BLaER1 (cell line): ENCODE measurements at regions not wholly inside any gene's neighbourhood (a gene's known extent, or its start where the extent isn't known, plus 50 kb on each side); places are given as distances from the start of the nearest gene placed in this dataset.

Experiments
- H3K27ac ChIP-seq: shearing (Covaris generic); formaldehyde crosslinking; 2 replicates; pipeline ENCODE4 v1.8.1; 2022
- H3K27me3 ChIP-seq: shearing (Covaris generic); formaldehyde crosslinking; 2 replicates; pipeline ENCODE4 v1.8.1; 2022
- H3K36me3 ChIP-seq: shearing (Covaris generic); formaldehyde crosslinking; 2 replicates; pipeline ENCODE4 v1.8.1; 2022
- H3K4me1 ChIP-seq: shearing (Covaris generic); formaldehyde crosslinking; 2 replicates; pipeline ENCODE4 v1.8.1; 2022
- H3K4me2 ChIP-seq: shearing (Covaris generic); formaldehyde crosslinking; 2 replicates; pipeline ENCODE4 v1.8.1; 2022
- H3K4me3 ChIP-seq: shearing (Covaris generic); formaldehyde crosslinking; 2 replicates; pipeline ENCODE4 v1.8.1; 2022
- H3K9ac ChIP-seq: shearing (Covaris generic); formaldehyde crosslinking; 2 replicates; pipeline ENCODE4 v1.8.1; 2022
- H3K9me3 ChIP-seq: shearing (Covaris generic); formaldehyde crosslinking; 2 replicates; pipeline ENCODE4 v1.8.1; 2022
- H4K20me1 ChIP-seq: shearing (Covaris generic); formaldehyde crosslinking; 2 replicates; pipeline ENCODE4 v1.8.1; 2022
- Cebpa-rat ChIP-seq: shearing (Covaris generic); IDR thresholded peaks from 2 replicates; pipeline ENCODE4 v1.8.1; 2022

GRCh38 chr17:34167354-34167753 lies 87.7 kb upstream of the CCL2 start:
- no peaks in the 10 kb centered on the region for H3K27me3 ChIP-seq
- H3K4me1 ChIP-seq = no peaks in the 10 kb centered on the region
- peaks cover 4% of the 10 kb centered on the region for H3K9me3 ChIP-seq
- H4K20me1 ChIP-seq = no peaks in the 10 kb centered on the region
- H3K27ac ChIP-seq = no peak overlapping the region
- H3K9ac ChIP-seq = no peak overlapping the region
- H3K36me3 ChIP-seq = no peaks in the 10 kb centered on the region
- H3K4me3 ChIP-seq = no peak overlapping the region
- H3K4me2 ChIP-seq = no peak overlapping the region
- no peak for TF ChIP-seq Cebpa-rat

DNA sequence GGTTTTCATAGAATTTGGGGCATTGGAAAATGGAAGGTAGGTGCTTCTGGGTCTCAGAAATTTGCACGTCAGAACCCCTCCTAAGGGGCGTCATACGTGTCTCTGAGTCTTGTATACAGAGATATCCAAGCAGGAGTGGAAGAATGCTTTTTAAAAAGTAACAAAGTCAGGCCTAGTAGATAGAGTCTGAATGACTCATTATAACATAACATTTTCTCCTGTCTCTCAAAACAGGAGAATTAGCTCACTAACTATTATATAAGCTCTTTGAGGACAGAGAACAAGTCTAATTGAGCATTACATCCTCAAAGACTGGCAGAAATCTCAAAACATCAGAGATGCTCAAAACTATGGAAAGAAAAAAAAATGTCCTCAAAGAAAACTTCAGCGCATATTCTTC lies 86.1 kb upstream of the CCL2 start:
- no peaks in the 10 kb centered on the region for H3K36me3 ChIP-seq
- H3K4me1 ChIP-seq = no peaks in the 10 kb centered on the region
- no peak overlapping the region for H3K9ac ChIP-seq
- no peak overlapping the region for H3K27ac ChIP-seq
- no peaks in the 10 kb centered on the region for H3K27me3 ChIP-seq
- H4K20me1 ChIP-seq = no peaks in the 10 kb centered on the region
- no peak for TF ChIP-seq Cebpa-rat
- H3K4me3 ChIP-seq = no peak overlapping the region
- H3K9me3 ChIP-seq = peaks cover 9% of the 10 kb centered on the region
- no peak overlapping the region for H3K4me2 ChIP-seq

DNA sequence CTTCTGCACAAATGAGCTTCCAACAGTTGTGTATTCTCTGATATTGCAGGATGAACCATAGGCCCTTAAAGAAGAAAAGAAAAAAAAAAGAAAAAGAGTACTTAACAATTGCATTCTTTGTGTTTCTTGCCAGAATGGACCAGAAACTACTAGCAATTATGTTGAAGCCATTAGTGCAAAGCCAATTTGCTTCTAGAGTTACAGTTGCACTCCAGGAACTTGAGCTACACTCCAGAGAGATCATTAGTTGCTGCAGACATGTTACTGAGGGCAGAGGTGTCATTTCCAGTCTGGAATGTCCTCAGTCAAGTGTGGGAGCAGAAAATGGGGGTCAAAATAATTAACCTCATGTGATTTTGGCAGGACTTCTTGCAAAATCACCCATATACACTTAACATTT lies 85.6 kb upstream of the CCL2 start:
- H3K4me3 ChIP-seq = no peak overlapping the region
- TF ChIP-seq Cebpa-rat = no peak
- H3K27ac ChIP-seq = no peak overlapping the region
- no peak overlapping the region for H3K4me2 ChIP-seq
- H3K9ac ChIP-seq = no peak overlapping the region
- no peaks in the 10 kb centered on the region for H3K36me3 ChIP-seq
- no peaks in the 10 kb centered on the region for H3K27me3 ChIP-seq
- no peaks in the 10 kb centered on the region for H3K4me1 ChIP-seq
- no peaks in the 10 kb centered on the region for H4K20me1 ChIP-seq
- peaks cover 9% of the 10 kb centered on the region for H3K9me3 ChIP-seq

GRCh38 chr17:34171245-34171818 lies 83.8 kb upstream of the CCL2 start:
- H3K4me2 ChIP-seq = no peak overlapping the region
- no peak for TF ChIP-seq Cebpa-rat

DNA sequence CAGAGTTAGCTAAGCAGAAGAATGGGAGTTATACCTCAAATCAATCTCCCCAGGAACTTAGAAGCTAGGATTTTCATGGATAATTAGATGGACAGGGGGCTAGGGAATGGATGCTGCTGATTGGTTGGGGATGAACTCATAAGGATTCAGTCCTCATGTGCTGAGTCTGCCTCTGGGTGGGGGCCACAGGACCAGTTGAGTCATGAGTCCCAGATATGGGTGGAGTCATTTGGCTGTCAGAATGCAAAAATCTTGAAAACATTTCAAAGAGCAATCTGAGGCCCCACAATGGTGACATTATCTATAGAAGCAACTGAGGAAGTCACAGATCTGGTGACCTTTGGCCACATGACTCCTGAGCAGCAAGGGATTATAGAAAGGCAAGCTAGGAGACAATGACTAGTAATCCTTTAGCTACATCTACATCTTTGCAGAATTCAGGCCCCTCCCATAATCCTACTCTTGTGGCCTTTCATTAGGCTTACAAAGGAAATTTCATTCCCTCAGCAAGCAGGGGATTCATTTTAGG lies 82.6 kb upstream of the CCL2 start:
- no peaks in the 10 kb centered on the region; the same call in 1 of the 2 replicates for H3K27me3 ChIP-seq
- H3K36me3 ChIP-seq = no peaks in the 10 kb centered on the region
- no peak overlapping the region for H3K9ac ChIP-seq
- no peak overlapping the region for H3K27ac ChIP-seq
- peaks cover 5% of the 10 kb centered on the region for H3K4me1 ChIP-seq
- no peak for TF ChIP-seq Cebpa-rat
- no peak overlapping the region for H3K4me3 ChIP-seq
- peaks cover 9% of the 10 kb centered on the region for H3K9me3 ChIP-seq
- no peaks in the 10 kb centered on the region for H4K20me1 ChIP-seq
- H3K4me2 ChIP-seq = no peak overlapping the region

More at GRCh38 chr17:34171245-34171818, 83.8 kb upstream of the CCL2 start:
- H3K36me3 ChIP-seq = no peaks in the 10 kb centered on the region
- H3K9ac ChIP-seq = no peak overlapping the region
- H3K27ac ChIP-seq = no peak overlapping the region
- H3K27me3 ChIP-seq = no peaks in the 10 kb centered on the region; the same call in 1 of the 2 replicates
- no peaks in the 10 kb centered on the region for H3K4me1 ChIP-seq
- no peaks in the 10 kb centered on the region for H4K20me1 ChIP-seq
- no peak overlapping the region for H3K4me3 ChIP-seq
- H3K9me3 ChIP-seq = peaks cover 9% of the 10 kb centered on the region

DNA sequence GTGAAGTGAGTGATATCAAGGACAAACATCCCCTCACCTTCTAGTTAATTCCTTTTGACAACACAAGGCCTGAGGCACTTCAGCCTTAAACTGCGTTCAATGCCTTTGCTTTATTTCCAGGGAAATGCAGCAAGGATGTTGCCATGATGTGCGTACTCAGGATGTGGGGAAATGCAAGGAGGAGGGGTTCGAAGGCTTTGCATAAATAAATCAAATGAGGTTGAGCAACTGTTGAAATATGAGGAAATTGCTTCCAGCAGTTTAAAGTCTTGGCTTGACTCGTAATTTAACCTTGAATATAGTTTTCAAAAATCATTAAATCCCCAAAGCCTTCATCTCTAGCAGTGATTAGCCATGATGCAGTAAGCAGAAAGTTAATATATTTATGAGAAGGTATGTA lies 81.8 kb upstream of the CCL2 start:
- no peak overlapping the region for H3K9ac ChIP-seq
- TF ChIP-seq Cebpa-rat = no peak
- no peaks in the 10 kb centered on the region; the same call in 1 of the 2 replicates for H3K27me3 ChIP-seq
- H3K9me3 ChIP-seq = peaks cover 9% of the 10 kb centered on the region
- no peak overlapping the region for H3K27ac ChIP-seq
- peaks cover 13% of the 10 kb centered on the region for H3K4me1 ChIP-seq
- no peak overlapping the region for H3K4me3 ChIP-seq
- no peak overlapping the region for H3K4me2 ChIP-seq
- H3K36me3 ChIP-seq = no peaks in the 10 kb centered on the region
- H4K20me1 ChIP-seq = no peaks in the 10 kb centered on the region

DNA sequence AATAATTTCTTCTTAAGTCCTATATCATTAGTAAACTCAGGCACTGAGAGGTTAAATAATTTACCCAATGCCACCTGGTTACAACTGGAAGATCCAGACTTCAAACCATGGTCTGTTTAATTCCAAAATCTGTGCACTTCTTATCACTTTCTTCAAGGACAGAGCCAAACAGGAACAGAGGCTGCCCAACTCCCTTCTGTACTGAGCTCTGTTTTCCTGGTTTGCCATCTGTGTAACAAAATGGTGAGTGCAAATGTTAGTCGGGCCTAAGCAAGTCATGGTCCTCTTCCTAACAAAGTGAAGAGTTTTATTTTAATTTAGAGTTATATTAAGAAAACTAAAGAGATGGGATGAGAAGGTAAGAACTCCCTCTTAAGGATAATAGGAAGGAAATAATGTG lies 80.6 kb upstream of the CCL2 start:
- no peaks in the 10 kb centered on the region for H4K20me1 ChIP-seq
- no peaks in the 10 kb centered on the region for H3K36me3 ChIP-seq
- no peak for TF ChIP-seq Cebpa-rat
- no peak overlapping the region for H3K4me2 ChIP-seq
- H3K27ac ChIP-seq = no peak overlapping the region
- H3K4me3 ChIP-seq = no peak overlapping the region
- peaks cover 18% of the 10 kb centered on the region for H3K4me1 ChIP-seq
- peaks cover 9% of the 10 kb centered on the region for H3K9me3 ChIP-seq
- no peak overlapping the region for H3K9ac ChIP-seq
- H3K27me3 ChIP-seq = no peaks in the 10 kb centered on the region; the same call in 1 of the 2 replicates

- no peak overlapping the region for H3K9ac ChIP-seq
- H3K27ac ChIP-seq = no peak overlapping the region
- no peaks in the 10 kb centered on the region; the same call in 1 of the 2 replicates for H3K27me3 ChIP-seq
- H3K4me1 ChIP-seq = peaks cover 18% of the 10 kb centered on the region
- H3K4me3 ChIP-seq = no peak overlapping the region
- no peak overlapping the region for H3K4me2 ChIP-seq
- TF ChIP-seq Cebpa-rat = no peak
- H3K36me3 ChIP-seq = no peaks in the 10 kb centered on the region
- no peaks in the 10 kb centered on the region for H4K20me1 ChIP-seq
- peaks cover 9% of the 10 kb centered on the region for H3K9me3 ChIP-seq
These were observed 78.6 kb upstream of the CCL2 start for GRCh38 chr17:34176440-34176839.

GRCh38 chr17:34177642-34178041 lies 77.4 kb upstream of the CCL2 start:
- H3K9ac ChIP-seq = no peak overlapping the region
- TF ChIP-seq Cebpa-rat = no peak
- no peak overlapping the region for H3K27ac ChIP-seq
- H3K4me2 ChIP-seq = peak overlapping the region; percentile 55
- H3K36me3 ChIP-seq = no peaks in the 10 kb centered on the region
- H3K9me3 ChIP-seq = peaks cover 2% of the 10 kb centered on the region
- no peaks in the 10 kb centered on the region for H4K20me1 ChIP-seq
- H3K4me1 ChIP-seq = peaks cover 22% of the 10 kb centered on the region
- H3K27me3 ChIP-seq = no peaks in the 10 kb centered on the region; the same call in 1 of the 2 replicates
- no peak overlapping the region for H3K4me3 ChIP-seq

- no peaks in the 10 kb centered on the region for H3K9me3 ChIP-seq
- no peak for TF ChIP-seq Cebpa-rat
- H3K4me3 ChIP-seq = no peak overlapping the region
- H4K20me1 ChIP-seq = no peaks in the 10 kb centered on the region
- H3K4me2 ChIP-seq = peak overlapping the region; percentile 55
- H3K36me3 ChIP-seq = no peaks in the 10 kb centered on the region
- no peak overlapping the region for H3K27ac ChIP-seq
- no peak overlapping the region for H3K9ac ChIP-seq
- no peaks in the 10 kb centered on the region; the same call in 1 of the 2 replicates for H3K27me3 ChIP-seq
- H3K4me1 ChIP-seq = peaks cover 24% of the 10 kb centered on the region
These were observed 77.0 kb upstream of the CCL2 start for GRCh38 chr17:34178092-34178491.
